ENCODE measurements at regions not wholly inside any gene's neighbourhood (a gene's known extent, or its start where the extent isn't known, plus 50 kb on each side); places are given as distances from the start of the nearest gene placed in this dataset.

- DNase-seq (ENCODE audit: low read depth) = no peak
Measured at GRCh38 chr16:52103791-52104190, 443.2 kb downstream of the TOX3 start.

GRCh38 chr16:52101246-52101645 lies 445.7 kb downstream of the TOX3 start:
- DNase-seq (ENCODE audit: low read depth) = no peak

- no peak for DNase-seq (ENCODE audit: low read depth)
Measured at GRCh38 chr16:52099382-52099781, 447.6 kb downstream of the TOX3 start.

DNA sequence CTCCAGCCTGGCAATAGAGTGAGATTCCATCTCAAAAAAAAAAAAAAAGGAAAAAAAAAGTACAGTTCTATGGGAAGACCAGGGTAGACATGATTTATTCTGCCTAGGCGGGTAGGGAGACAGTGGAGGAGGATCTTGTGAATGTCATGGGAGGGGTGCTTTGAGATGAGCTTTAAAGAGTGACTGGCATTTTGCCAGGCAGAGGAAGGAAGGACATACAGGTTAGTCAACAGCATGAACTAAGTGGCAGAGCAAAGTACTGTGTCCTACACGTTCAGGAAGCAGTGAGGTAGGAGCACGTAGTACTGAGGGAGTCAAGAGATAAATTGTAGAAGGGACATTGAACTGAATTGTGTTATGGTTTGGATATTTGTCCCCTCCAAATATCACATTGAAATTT lies 451.5 kb downstream of the TOX3 start:
- DNase-seq (ENCODE audit: low read depth) = no peak

GRCh38 chr16:52092126-52092525 lies 454.8 kb downstream of the TOX3 start:
- no peak for DNase-seq (ENCODE audit: low read depth)

DNA sequence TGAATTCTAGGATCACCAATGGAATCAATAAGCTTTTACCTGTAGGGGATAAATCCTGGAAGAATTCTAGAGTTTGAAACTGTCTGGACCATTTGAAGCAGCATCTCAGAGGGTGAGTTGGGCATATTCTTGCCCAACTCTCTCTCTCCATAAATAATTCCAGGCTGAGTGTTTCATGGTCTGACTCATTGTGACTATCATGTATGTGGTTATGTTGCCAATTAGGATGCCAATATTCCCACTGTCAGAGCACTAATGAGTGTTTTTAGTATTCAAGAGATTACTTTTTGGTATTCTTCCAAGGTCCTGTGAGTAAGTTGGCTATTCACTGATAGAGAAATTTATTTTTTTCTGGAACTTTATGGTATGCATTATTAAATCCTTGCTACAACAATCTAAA lies 456.9 kb downstream of the TOX3 start:
- no peak for DNase-seq (ENCODE audit: low read depth)

DNA sequence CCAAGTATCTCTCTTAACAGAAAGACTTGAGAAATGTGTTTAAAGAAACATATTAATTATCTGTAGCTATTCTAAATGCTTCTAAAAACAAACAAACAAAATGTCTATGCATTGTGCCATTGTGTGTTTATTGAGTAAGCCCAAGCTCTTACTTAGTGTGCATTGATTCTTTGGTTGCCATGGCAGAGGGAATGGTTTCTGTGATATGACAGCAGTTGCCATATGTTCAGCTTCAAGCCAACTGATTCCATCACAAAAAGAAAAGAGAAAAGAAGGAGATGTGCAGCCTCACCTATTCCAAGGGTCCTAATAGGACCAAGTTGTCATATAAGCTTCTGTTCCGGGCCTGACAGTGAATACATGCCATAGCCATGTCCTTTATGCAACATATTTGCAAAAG lies 457.5 kb downstream of the TOX3 start:
- no peak for DNase-seq (ENCODE audit: low read depth)

DNA sequence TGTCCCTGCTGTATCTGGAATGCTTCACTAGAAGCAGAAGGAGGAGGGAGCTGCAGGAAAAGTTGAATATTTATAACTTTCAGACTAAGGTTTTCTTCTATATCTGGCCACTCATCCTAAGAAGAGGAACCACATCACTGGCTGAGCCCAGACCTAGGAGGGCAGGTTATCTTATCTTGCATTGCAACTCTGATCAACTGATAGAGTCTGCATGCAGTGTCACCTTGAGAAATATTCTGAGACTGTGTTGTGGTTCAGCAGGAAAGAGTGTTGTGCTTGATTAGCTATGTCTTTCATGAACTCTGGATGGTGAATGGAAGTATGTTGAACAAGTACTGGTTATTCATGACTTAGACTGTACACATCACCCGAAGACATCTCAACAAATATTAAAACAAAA lies 460.0 kb downstream of the TOX3 start:
- no peak for DNase-seq (ENCODE audit: low read depth)

- no peak for DNase-seq (ENCODE audit: low read depth)
Measured at GRCh38 chr16:52078716-52079655, 468.0 kb downstream of the TOX3 start.

- DNase-seq (ENCODE audit: low read depth) = no peak
Measured at GRCh38 chr16:52077607-52078006, 469.3 kb downstream of the TOX3 start.

- DNase-seq (ENCODE audit: low read depth) = no peak
Measured at GRCh38 chr16:52076801-52077201, 470.1 kb downstream of the TOX3 start.

GRCh38 chr16:52076332-52076731 lies 470.6 kb downstream of the TOX3 start:
- DNase-seq (ENCODE audit: low read depth) = no peak

DNA sequence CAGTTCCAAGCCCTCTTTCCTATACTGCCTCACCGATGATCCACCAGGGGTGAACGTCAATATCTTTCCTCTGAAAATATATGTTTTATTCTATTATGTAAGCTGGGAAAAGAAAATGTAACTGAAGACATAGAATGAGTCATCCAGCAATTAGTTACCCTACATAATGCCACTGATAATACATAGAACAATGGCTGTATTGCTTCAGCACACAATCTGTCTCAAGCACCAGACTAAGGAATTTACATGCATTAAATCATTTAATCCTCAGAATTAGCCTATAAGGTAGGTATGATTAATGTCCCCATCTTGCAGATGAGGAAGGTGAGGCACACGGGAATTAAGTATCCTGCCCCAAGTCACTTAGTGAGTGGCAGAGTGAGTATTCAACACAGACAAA lies 472.8 kb downstream of the TOX3 start:
- DNase-seq (ENCODE audit: low read depth) = no peak

GRCh38 chr16:52073024-52073423 lies 473.9 kb downstream of the TOX3 start:
- no peak for DNase-seq (ENCODE audit: low read depth)

GRCh38 chr16:52071101-52071500 lies 475.8 kb downstream of the TOX3 start:
- no peak for DNase-seq (ENCODE audit: low read depth)

- DNase-seq (ENCODE audit: low read depth) = no peak
Measured at GRCh38 chr16:52070341-52071057, 476.4 kb downstream of the TOX3 start.

- no peak for DNase-seq (ENCODE audit: low read depth)
Measured at GRCh38 chr16:52069866-52070265, 477.1 kb downstream of the TOX3 start.

DNA sequence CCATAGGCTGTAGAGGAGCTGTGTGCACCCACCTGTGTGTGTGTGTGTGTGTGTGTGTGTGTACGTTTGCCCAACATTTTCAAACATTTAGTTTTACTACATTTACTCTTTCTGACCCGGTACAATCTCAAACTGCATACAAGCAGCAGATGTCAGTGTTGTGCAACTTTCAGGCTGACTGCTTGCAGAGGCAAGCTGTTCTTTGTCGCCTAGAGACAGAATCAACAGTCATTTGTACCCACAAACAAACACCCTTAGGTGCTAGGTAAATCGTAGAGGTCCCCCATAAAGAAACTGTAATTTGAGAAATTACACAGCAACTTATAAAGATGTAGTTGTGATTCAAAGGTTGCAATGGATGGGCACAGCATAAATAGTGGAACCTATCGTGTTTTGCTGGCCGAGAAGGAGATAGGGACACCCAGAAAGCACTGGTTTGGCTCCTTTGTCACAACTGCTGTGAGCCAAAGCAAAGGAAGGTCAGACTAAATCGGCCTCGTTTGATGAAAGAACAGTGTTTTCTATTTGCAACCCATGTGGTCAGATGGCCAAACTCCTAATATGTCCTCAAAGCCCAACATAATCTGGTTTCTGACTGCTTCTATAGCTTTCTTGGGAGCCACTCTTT lies 478.4 kb downstream of the TOX3 start:
- no peak for DNase-seq (ENCODE audit: low read depth)

- DNase-seq (ENCODE audit: low read depth) = no peak
Measured at GRCh38 chr16:52066962-52067361, 480.0 kb downstream of the TOX3 start.

GRCh38 chr16:52056259-52056658 lies 490.7 kb downstream of the TOX3 start:
- DNase-seq (ENCODE audit: low read depth) = no peak

- DNase-seq (ENCODE audit: low read depth) = no peak
Measured at GRCh38 chr16:52055381-52055780, 491.6 kb downstream of the TOX3 start.

GRCh38 chr16:52054326-52054725 lies 492.6 kb downstream of the TOX3 start:
- DNase-seq (ENCODE audit: low read depth) = no peak

DNA sequence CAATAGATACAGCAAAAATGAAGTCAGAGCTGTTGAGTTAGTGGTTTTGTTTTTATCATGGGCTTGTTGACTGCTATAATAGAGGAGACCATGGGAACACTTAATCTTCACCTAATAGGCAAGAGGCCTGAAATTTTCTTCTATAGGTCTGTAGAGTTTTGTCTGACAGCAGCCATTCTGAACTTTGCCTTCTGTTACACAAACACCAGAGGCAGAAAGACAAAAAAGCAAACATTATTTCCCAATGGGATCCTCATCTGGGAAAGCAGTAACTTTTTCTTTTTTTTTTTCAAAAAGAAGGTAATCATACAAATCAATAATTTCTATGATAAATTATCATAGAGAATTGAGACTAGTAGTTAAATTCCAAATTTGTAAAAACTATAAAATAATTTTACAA lies 494.1 kb downstream of the TOX3 start:
- no peak for DNase-seq (ENCODE audit: low read depth)
